Right cardiac atrium (tissue), 5 donors: ENCODE measurements at regions not wholly inside any gene's neighbourhood (a gene's known extent, or its start where the extent isn't known, plus 50 kb on each side); places are given as distances from the start of the nearest gene placed in this dataset.
"Not testable (repeated sequence)": the region's sequence is repeated elsewhere in the genome, so short reads cannot be mapped to it uniquely, and the experiment has no call there.

Experiments
- ATAC-seq, 2 donors: fragments of 200-7000 bp; cut with Tn5 transposase; one replicate each; pipeline versions ENCODE4 v1.8.0 to v1.9.1; 2020; ENCODE audit warnings: moderate library complexity in 2 of 2, mild to moderate bottlenecking in 1 of 2
- DNase-seq, 3 donors: peaks; one replicate each; pipeline ENCODE4 v3.0.0-alpha.2; 2020
- H3K27ac ChIP-seq: one replicate; pipeline ENCODE4 v1.5.1; 2013; ENCODE audit warnings: mild to moderate bottlenecking, low read length, control low read depth, moderate library complexity
- H3K27me3 ChIP-seq: one replicate; pipeline ENCODE4 v1.6.1; 2013; ENCODE audit not compliant: control insufficient read depth, insufficient read depth
- H3K4me1 ChIP-seq: one replicate; pipeline ENCODE4 v1.6.1; 2013; ENCODE audit warnings: low read length; ENCODE audit not compliant: control insufficient read depth, insufficient read depth
- H3K4me3 ChIP-seq: one replicate; pipeline ENCODE4 v1.5.1; 2013; ENCODE audit warnings: low read length, control low read depth
- H3K9me3 ChIP-seq: one replicate; pipeline ENCODE4 v1.6.1; 2013; ENCODE audit warnings: low read length; ENCODE audit not compliant: control insufficient read depth
- WGBS: extraction: QIAGEN DNeasy Blood & Tissue Kit; methylation state at CpG from one replicate; pipeline ENCODE4 v1.1.7; 2013; 5-methylcytosine and 5-hydroxymethylcytosine counted together
- intact Hi-C, 4 donors: fragments of 100-400 bp; cut with DNase I; formaldehyde crosslinking; loops; one replicate each; pipeline versions ENCODE4 v1.11.0 to v1.14.0; 2022 to 2023
- donor health status: healthy with polysubstance abuse.
- donor health status: DM: no; HTN: yes; CAD: no.
- donor health status: DM: no; HTN: no; CAD: no.
- donor health status: DM: no; HTN: yes; CAD: no; lungs with severe emphysema.
- donor health status: DM: yes; HTN: yes; CAD: no.

DNA sequence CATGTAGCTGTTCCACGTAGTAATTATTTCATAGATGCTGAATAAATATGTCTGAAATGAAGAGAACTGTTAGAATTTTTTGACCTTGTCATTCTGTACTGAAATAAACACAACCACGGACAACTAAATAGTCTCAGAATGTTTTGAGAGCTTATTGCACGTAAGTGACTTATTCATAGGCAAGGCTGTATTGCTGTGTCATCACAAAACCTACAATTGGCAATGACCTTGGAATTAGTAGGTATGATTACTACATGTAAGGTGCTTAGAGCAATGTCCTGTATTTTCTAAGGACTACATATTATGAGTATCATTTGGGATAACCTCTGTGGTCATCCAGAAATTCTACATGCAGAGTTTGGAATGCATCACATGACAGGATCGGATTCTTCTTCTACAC is 237.2 kb upstream of the PUDP start:
- 79% methylated on average over 4 of the region's 4 CpGs for WGBS
- no peaks in the 10 kb centered on the region for H3K9me3 ChIP-seq
- H3K27me3 ChIP-seq, result no peaks in the 10 kb centered on the region
- ATAC-seq (no peak), DNase-seq (no peak)
- H3K4me3 ChIP-seq, result no peak overlapping the region
- no peaks in the 10 kb centered on the region for H3K4me1 ChIP-seq
- intact Hi-C loops, result no loop called here
- H3K27ac ChIP-seq, result no peak overlapping the region

DNA sequence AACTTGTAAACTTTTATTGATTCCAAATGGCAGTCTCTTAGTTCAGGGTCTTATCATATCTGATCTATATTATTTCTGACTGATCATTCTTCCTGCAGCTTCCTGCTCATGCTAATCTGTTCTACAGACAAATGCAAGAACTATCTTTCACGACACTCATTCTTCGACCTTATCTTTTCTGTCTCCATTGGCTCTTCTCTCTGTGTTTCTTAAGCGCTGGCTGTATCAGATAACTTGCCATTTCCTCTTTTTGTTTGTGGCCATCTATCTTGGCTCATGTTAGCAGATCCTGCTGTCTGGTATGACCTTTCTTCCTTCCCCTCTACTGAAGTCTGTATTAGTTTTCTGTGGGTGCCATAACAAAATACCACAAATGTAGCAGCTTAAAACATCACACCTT is 230.5 kb upstream of the PUDP start:
- intact Hi-C loops, result no loop called here
- Histone ChIP-seq H3K27ac (no peak overlapping the region), H3K9me3 (no peaks in the 10 kb centered on the region), H3K4me1 (no peaks in the 10 kb centered on the region), H3K4me3 (no peak overlapping the region), H3K27me3 (no peaks in the 10 kb centered on the region)
- ATAC-seq (no peak), DNase-seq (no peak)
- 31% methylated on average over 3 of the region's 3 CpGs for WGBS

DNA sequence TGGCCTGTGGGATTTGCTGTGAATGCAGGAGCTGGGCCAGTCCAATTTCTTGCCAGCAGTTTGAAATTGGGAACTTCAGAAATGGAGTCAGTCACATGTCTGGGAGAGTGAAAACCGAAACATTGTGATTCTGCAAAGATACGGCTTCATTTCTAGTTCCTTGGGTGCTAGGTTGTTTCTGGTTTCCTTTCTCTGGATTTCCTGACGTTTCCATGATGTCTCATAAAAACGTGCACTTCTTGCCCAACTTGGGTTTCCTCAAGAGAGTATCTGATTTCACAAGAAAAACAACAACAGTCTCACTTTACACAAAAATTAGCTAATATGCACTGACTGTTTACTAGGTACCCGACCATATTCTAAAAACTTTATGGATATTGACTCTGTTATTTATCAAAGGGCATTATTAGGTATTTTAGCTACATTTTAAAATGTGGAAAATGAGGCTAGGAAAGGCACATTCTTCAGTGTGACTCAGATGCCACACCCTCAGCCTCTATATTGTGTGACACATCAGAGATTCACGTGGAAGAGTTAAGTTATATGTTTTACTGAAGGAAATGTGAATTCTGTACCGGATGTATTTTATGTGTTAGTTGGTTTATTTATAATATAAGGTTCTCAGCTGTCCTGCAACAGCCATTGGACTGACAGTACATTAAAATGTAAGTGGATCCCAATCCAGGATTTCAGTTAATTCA is 225.0 kb upstream of the PUDP start:
- intact Hi-C loops, result no loop called here

DNA sequence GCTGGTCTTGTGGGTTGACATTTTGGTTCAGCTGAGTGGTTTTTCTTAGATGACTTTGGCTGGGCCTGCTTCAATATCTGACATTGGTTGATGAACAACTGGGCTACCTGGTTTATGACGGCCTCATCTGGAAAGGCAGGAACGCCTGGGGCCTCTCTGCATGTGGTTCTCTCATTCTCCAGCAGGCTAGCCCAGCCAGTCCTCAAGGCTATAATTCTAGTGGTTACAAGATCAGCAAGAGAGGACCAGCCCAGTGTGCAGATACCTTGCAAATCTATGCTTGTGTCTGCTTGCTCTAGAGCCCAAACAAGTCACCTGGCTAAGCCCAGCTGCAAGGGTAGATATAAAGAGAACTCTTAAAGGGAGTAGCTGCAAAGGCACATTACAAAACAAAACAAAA is 214.2 kb upstream of the PUDP start:
- no peak for ATAC-seq
- H3K4me1 ChIP-seq, result no peaks in the 10 kb centered on the region
- no peaks in the 10 kb centered on the region for H3K27me3 ChIP-seq
- no peaks in the 10 kb centered on the region for H3K9me3 ChIP-seq
- DNase-seq, result no peak
- WGBS, result 92% methylated on average over 2 of the region's 2 CpGs
- intact Hi-C loops, result no loop called here
- H3K27ac ChIP-seq, result no peak overlapping the region
- H3K4me3 ChIP-seq, result no peak overlapping the region

More for the DNA sequence above, 225.0 kb upstream of the PUDP start:
- Histone ChIP-seq H3K27ac (no peak overlapping the region), H3K9me3 (no peaks in the 10 kb centered on the region), H3K27me3 (no peaks in the 10 kb centered on the region), H3K4me1 (no peaks in the 10 kb centered on the region), H3K4me3 (no peak overlapping the region)
- 63% methylated on average over 7 of the region's 7 CpGs for WGBS
- ATAC-seq (no peak), DNase-seq (no peak)

DNA sequence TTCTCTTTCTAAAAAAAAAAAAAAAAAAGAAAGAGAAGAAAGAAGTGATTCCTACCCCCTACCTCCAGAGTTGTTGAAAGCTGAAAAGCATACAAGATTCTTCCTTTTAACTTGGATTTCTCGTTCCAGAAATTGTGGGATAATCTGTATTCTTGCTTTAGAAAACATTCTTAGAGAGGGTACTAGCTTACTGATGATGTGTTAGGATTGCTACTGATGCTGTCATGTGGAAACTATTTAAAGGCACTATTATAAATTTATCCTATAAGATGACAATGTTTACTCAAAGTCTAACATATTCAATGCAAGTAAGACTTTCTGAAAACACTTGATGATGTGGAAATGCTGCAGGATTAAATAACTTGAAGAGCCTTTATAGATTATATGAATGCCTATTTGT is 204.0 kb upstream of the PUDP start:
- intact Hi-C loops, result no loop called here
- ATAC-seq (no peak), DNase-seq (no peak)
- H3K4me1 ChIP-seq, result no peaks in the 10 kb centered on the region
- WGBS, result 44% methylated on average over 1 of the region's 1 CpG
- no peak overlapping the region for H3K27ac ChIP-seq
- no peaks in the 10 kb centered on the region for H3K27me3 ChIP-seq
- no peak overlapping the region for H3K4me3 ChIP-seq
- no peaks in the 10 kb centered on the region for H3K9me3 ChIP-seq

DNA sequence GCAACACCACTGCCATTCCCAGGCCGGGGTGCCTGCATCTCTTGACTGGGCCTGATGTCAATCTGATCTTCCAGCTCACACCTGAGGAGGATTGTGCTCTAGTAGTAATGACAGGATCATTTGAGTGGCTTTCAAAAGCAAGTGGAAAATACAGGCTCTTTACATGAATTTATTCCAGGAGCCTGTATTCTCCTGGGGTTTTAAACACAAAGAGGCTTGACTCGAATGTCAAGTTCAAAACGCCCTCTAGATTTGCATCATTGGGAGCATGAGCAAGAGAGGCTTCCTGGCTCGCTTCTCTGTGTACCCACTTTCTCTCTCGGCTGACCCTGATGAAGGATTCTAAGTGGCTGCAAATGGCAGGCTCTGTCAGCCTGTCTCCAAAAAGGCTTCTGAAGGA is 199.5 kb upstream of the PUDP start:
- WGBS, result 83% methylated on average over 5 of the region's 5 CpGs
- Histone ChIP-seq H3K9me3 (no peaks in the 10 kb centered on the region), H3K4me3 (no peak overlapping the region), H3K27me3 (no peaks in the 10 kb centered on the region), H3K27ac (no peak overlapping the region), H3K4me1 (no peaks in the 10 kb centered on the region)
- intact Hi-C loops, result no loop called here
- DNase-seq (no peak), ATAC-seq (no peak)

DNA sequence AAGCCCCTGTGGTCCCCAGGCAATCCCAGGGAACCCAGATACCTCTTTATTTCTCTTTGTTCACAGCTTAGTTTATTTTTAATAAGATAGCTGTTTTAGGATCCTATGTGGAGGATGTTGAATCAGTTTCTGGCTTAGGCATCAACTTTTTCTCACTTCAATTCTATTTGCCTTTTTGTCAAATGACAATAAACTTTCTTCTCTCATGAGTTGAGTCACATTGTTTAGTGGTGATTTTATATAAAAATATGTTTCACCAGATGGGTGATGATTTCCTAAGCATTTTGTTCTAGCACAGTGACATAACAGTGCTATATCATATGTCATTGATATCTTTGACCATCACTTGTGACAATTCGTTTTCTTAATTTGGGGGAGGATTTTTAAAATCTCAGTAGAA is 198.1 kb upstream of the PUDP start:
- Histone ChIP-seq H3K27ac (no peak overlapping the region), H3K4me3 (no peak overlapping the region), H3K4me1 (no peaks in the 10 kb centered on the region), H3K27me3 (no peaks in the 10 kb centered on the region), H3K9me3 (no peaks in the 10 kb centered on the region)
- WGBS, result 78% methylated on average over 1 of the region's 1 CpG
- ATAC-seq (no peak), DNase-seq (no peak)
- intact Hi-C loops, result no loop called here

DNA sequence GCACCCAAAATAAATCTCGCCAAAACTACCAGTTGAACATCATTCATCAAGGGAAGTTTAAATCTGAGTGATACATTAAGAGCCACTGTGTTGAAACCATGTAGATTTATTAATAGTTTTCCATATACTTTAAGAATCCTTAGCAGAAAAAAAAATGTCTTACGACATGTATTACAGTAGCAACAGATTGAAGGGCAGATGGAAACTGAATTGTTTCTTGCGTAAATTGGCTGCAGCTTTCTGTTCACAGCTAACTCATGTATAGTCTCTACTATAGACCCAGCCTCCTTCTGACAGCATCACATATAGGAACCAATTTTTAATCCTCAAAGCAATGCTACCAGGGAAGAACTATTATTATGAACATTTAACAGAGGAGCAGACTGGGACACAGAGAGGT is 195.2 kb upstream of the PUDP start:
- Histone ChIP-seq H3K4me3 (no peak overlapping the region), H3K9me3 (no peaks in the 10 kb centered on the region), H3K27me3 (no peaks in the 10 kb centered on the region), H3K27ac (no peak overlapping the region), H3K4me1 (no peaks in the 10 kb centered on the region)
- no peak for ATAC-seq
- DNase-seq, result no peak
- intact Hi-C loops, result no loop called here
- 97% methylated on average over 3 of the region's 3 CpGs for WGBS

DNA sequence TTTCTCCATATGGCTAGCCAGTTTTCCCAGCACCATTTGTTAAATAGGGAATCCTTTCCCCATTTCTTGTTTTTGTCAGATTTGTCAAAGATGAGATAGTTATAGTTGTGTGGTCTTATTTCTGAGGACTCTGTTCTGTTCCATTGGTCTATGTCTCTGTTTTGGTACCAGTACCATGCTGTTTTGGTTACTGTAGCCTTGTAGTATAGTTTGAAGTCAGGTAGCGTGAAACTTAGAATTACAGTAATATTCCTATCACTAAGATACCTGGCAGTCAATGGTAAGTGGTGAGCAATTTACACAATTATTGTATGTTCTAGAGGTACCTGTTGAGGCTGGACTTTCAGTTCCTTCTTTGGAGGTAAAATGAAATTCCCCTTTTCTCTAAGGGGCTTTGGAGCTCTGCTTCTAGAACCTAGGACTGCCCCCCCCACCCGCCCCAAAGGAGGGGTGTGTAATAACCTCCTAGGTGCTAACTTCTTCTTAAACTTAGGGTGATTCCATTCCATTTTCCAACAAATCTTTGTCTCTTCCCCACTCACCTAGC is 187.9 kb upstream of the PUDP start:
- DNase-seq, H3K4me1 ChIP-seq, H3K27me3 ChIP-seq, ATAC-seq, H3K4me3 ChIP-seq, intact Hi-C loops, H3K9me3 ChIP-seq, H3K27ac ChIP-seq: not testable (repeated sequence)
- WGBS, result 97% methylated on average over 2 of the region's 2 CpGs

DNA sequence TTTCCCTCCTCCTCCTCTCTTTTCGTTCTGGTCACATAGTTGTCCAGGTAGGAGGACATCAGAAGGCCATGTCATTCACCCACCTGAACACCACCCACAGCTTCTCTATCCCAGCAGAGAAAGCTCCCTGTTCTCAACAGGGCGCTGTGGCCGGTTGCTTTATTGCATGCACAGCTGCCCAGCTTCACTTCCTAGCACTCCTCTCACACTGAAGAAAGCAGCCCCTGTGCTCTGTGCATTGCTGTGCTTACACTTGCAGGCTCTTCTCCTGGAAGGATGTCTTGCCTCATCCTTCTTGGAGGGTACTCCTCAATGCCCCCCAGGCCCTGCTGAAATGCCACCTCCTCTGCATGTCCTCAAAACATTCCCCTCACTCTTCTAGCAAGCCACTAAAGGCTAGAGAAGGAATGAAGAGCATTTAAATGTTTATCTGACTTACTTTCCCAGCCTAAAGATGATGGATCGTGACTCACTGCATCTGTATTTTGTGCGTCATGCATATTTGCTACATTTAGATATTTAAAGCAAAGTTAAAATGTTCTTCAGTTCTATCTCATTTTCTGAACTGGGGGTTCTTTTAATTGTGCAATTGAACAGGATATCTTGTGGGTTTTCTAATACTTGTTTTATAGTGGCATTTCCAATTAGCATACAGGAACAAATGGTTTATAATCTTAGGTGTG is 186.4 kb upstream of the PUDP start:
- intact Hi-C loops, result no loop called here
- H3K27ac ChIP-seq, result no peak overlapping the region
- no peaks in the 10 kb centered on the region for H3K27me3 ChIP-seq
- no peaks in the 10 kb centered on the region for H3K4me1 ChIP-seq
- H3K4me3 ChIP-seq, result no peak overlapping the region
- DNase-seq, result no peak
- no peaks in the 10 kb centered on the region for H3K9me3 ChIP-seq
- no peak for ATAC-seq
- 97% methylated on average over 5 of the region's 5 CpGs for WGBS

DNA sequence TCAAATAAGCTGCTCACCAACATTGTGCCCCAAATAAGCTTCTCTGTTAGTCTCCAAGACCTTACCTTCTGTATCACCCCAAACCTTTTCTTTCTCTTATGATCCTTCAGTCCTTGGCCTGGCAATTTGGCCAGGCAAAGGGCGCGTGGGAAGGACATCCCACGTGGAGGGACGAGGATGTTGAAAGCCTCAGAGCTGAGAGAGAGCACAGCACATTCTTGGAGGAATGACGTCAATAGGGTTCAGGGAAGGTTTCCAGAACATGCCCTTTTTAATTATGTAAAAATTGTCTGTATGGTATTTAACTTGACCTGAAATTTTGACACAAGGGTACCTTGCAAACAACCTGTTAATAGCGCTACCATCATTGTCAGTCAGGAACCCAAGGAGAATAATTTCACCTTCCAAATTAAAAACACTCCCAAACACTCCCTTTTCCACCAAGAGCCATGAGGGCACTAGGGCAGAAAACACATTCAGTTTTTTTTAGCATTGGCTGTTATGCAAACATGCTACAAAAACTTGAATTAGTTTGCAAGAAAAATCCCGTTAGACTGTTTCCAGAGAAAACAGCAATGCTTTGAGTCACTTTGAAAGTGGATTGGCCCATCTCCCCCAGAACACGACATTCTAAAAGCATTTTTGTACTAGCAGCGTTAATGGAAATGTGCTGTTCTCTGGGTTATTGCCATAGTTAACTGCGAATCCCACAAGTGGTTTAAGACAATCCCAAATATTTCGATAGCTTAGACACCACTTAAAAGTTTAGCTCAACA is 183.2 kb upstream of the PUDP start:
- 64% methylated on average over 11 of the region's 11 CpGs for WGBS
- H3K27me3 ChIP-seq, result no peaks in the 10 kb centered on the region
- H3K4me1 ChIP-seq, result no peaks in the 10 kb centered on the region
- intact Hi-C loops, result no loop called here
- H3K4me3 ChIP-seq, result no peak overlapping the region
- peak; percentile 55 to 63 for ATAC-seq
- H3K9me3 ChIP-seq, result no peaks in the 10 kb centered on the region
- no peak overlapping the region for H3K27ac ChIP-seq
- peak in 2 of 3 donors; percentile 29 to 43 for DNase-seq
